G401 (cell line): ENCODE measurements at regions not wholly inside any gene's neighbourhood (a gene's known extent, or its start where the extent isn't known, plus 50 kb on each side); places are given as distances from the start of the nearest gene placed in this dataset.
"Not testable (repeated sequence)": the region's sequence is repeated elsewhere in the genome, so short reads cannot be mapped to it uniquely, and the experiment has no call there.

Experiments used
- DNase-seq: peaks from one replicate; pipeline ENCODE4 v3.0.0-alpha.2; 2015; ENCODE audit warnings: low spot score
- in situ Hi-C: cut with HindIII; loops from 2 replicates; pipeline ENCODE4 v1.10.0; 2016; ENCODE audit warnings: low sequenced_read_pairs, mixed read lengths

- DNase-seq: no peak
- in situ Hi-C loops: no loop called here
Measured at GRCh38 chr3:68676136-68676535, 256.2 kb downstream of the TAFA4 start.

DNA sequence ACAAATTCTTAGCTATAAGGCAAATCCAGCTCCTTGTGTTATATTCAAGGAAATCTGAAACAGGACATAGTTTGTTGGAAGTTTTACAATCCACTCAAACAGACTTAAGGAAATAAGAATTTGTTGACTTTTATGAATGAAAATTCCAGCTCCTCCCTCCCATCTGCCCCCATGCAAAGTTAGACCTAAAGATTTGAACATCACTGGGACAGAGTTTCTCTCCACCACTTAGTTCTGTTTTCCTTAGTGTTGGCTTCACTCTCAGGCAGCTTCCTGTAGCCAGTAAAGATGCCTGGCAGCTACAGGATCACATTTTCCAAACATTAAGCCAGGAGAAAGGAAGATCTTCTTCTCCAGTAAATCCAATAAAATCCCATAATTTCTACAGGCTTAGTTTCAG lies 265.0 kb downstream of the TAFA4 start:
- DNase-seq: no peak
- in situ Hi-C loops: no loop called here

DNA sequence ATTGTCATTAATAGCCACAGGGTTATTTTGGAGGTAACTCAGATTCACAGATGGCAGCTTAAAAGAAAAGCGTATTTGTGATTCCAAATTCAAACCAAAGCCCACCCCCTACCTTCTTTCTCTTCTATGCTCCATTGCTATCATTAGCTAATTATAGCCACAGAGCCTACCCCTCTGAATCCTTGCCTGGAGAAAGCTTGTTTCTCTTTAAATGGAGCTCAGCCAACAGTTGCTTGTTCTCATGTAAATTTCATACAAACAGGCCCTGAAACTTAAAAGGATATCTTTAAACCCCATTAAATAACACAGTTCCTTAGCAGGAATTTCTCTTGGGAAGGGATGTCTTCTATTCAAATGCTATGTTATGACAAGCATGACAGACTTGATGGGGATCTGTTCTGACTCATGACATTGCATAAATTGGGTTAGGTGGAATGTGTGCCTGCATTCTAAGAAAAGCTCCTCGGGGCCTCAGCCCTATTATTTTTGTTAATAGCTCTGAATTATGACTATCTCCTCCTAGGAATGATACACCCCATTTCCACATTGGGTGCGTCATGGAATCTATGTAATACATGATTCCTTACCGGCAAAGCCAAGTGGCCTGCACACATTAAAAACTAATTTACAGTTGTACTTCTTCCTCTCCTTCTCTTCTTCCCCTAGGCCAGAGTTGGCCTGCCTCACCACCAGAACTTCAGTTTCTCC lies 265.8 kb downstream of the TAFA4 start:
- in situ Hi-C loops: no loop called here

DNA sequence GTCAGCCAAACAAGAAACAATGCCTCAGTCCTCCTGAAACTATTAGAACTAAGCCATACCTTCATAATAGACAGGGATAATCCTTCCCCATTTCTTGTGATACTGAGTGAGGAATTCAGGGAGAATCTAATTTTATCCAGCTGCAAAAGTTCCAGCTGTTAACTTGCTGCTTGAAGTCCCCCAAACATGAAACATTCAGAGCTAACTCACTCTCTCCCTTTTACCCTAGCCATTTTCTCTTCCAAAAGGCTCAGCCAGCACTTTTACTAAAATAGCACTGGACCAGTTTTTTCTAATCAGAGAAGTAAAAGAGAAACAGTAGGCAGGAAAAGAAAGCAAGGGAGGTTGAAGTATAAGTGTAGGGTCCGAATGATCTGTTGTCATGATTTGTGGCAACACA lies 268.1 kb downstream of the TAFA4 start:
- DNase-seq: no peak
- in situ Hi-C loops: no loop called here

More for the DNA sequence above, 265.8 kb downstream of the TAFA4 start:
- no peak for DNase-seq

- in situ Hi-C loops: no loop called here
- DNase-seq: no peak
Measured at GRCh38 chr3:68662176-68662575, 270.2 kb downstream of the TAFA4 start.

GRCh38 chr3:68650657-68651056 lies 281.7 kb downstream of the TAFA4 start:
- in situ Hi-C loops: not testable (repeated sequence)

GRCh38 chr3:68648494-68648893 lies 283.9 kb downstream of the TAFA4 start:
- in situ Hi-C loops: no loop called here
- DNase-seq: no peak

More at GRCh38 chr3:68650657-68651056, 281.7 kb downstream of the TAFA4 start:
- DNase-seq: not testable (repeated sequence)

DNA sequence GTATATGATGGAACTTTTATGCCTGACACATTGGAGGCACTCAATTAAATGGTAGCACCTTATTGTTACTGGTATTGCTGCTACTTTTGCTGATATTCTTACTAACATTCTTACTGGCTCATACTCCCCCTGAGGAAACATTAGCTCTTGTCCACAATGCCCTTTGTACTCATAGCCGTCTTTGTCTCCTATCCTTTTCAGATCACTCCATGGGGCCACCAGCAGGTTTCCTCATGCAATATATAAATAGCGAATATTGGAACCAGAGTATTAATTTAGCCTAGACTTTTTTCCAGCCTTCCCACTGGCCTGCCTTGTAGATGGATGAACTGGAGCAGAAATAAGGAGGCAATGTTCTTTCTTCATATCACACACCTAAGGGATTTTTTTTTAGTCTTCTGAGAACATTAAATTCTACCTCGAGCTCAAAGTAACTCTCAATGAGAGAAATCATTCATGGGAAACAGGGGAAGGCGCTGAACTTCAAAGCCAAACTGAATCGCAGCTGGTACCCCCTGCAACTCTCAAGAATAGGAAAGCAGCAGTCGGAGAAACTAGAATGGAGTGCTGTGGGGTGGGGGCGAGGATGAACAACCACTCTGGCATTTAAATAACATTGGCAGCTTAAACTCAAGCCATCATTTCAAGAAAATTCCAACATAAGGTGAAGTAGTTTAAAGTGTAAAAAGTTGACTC lies 300.3 kb downstream of the TAFA4 start:
- in situ Hi-C loops: no loop called here
- DNase-seq: no peak

DNA sequence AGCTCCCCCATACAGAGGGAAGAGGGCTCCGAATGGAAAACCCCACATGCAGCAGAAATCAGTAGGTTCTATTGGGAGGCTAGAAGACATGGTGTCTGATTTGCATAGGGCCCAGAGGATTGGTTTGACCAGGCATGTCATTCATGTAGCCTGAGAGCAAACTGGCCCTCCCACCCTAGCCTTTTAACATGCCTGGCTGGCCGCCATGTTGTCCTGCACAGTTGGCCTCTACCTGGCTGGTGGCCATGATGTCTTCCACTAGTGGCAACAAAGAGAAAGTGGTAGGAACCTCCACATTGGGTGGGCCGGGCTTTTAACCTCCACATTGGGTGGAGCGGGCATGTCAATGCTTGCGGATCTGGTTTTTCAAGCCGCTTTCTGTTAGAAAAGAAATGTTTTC lies 312.1 kb downstream of the TAFA4 start:
- in situ Hi-C loops: no loop called here
- no peak for DNase-seq

DNA sequence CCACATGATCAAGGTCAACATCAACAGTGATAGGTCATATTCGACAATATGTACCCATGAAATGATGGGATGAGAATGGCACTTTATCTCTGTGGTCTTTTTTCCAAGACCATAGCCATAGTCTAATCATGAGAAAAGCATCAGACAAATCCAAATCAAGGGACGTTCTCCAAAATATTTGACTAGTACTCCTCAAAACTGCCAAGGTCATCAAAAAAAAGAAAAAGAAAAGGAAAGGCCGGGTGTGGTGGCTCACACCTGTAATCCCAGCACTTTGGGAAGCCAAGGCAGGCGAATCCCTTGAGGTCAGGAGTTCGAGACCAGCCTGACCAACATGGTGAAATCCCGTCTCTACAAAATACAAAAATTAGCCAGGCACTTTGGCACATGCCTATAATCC lies 318.3 kb downstream of the TAFA4 start:
- no peak for DNase-seq
- in situ Hi-C loops: no loop called here

DNA sequence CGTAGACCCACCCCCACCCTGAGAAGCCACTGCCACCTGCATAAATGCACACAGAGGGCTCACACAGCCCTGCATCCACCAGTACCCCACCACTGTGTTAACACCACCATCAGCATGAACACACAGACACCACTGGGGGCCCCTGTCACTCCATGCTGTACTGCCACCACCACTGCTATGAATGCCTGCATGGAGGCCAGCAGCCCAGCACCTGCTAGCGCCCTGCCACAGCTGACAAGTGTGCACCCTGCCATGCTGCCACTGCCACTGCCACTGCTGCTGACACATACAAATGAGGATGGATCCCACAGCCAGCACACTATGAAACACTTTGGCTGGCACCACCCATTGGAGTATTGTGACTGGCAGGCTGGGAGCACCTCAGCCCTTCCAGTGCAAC lies 361.0 kb downstream of the TAFA4 start:
- in situ Hi-C loops: no loop called here
- no peak for DNase-seq

DNA sequence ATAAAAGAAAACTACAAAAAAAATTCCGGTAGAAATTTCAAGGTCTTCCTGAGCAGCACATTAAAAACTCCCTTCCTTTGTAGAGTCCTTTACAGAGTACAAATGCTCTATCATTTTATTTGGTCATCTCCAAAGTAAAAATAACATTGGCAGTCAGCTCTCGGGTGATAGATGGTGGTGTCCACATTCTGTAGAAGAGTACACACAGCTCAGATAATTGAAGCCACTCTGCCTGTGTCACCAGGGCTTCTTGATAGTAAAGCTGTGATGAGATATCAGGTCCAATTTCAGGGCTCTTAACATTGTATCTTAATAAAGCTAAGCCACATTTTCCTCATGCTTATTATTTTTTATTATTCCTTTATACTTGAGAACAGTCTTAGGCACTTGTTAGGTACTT lies 371.6 kb downstream of the TAFA4 start:
- no peak for DNase-seq
- in situ Hi-C loops: no loop called here

- in situ Hi-C loops: no loop called here
- DNase-seq: no peak
Measured at GRCh38 chr3:68535782-68536181, 396.6 kb downstream of the TAFA4 start.

DNA sequence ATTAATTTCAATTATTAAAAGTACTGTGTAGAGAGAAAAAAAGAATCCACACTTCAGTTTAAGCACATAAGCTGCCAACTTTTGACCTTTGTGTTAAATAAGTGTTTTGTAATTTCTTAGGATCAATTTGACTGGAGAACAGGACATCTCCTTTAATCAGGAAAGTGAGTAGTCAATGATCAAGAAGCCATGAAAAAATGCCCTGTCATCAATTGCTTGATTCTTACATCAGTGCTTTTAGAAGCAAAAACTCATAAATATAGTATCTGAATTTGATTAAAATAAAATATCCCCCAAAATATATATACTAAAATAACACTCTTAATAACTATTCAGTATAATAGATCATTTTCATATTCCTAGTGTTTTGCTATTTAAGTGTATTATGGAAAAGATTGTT lies 409.0 kb downstream of the TAFA4 start:
- in situ Hi-C loops: no loop called here
- DNase-seq: no peak

DNA sequence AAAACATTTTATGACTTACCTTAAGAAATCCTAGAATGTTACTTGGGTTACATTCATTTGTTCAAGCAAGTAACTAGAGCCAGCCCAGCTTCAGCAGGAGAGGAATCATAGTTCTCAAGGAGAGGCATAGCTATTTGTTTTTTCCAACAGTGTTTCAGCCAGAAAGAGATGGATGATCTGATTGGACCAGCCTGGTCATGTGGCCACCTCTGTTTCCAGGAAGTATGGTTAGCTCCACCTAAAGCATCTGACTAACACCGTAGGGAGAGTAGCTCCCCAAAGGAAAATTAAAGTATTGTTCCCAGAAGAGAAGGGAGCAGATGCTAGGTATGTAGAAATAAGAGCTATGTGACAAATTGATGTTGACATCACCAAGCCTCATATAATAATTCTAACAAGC lies 417.1 kb downstream of the TAFA4 start:
- in situ Hi-C loops: no loop called here

DNA sequence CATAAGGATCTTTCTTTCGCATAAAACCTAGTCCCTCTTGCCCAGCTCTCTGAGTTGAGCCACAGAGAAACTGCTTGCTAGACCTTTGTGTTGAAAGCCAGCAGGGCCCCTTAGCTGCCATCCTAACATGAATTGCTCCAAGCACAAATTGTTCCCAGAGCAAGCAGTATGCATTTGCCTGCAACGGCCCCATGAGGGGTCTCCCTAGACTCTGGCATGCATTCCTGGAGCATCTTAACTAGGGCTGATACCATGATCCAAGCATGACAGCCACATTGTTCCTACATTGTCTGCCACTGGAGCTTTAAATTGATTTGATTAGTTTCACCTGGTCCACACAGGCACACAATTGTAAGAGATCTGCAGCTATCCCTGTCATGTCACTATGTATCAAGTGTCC lies 428.1 kb downstream of the TAFA4 start:
- DNase-seq: no peak
- in situ Hi-C loops: no loop called here

More for the DNA sequence above, 417.1 kb downstream of the TAFA4 start:
- DNase-seq: no peak

- in situ Hi-C loops, DNase-seq: not testable (repeated sequence)
Measured at GRCh38 chr3:68485845-68486244, 446.5 kb downstream of the TAFA4 start.

- in situ Hi-C loops: no loop called here
- no peak for DNase-seq
Measured at GRCh38 chr3:68485051-68485450, 447.3 kb downstream of the TAFA4 start.

GRCh38 chr3:68483601-68484000 lies 448.7 kb downstream of the TAFA4 start:
- in situ Hi-C loops: no loop called here
- no peak for DNase-seq

GRCh38 chr3:68483041-68483440 lies 449.3 kb downstream of the TAFA4 start:
- in situ Hi-C loops: no loop called here
- no peak for DNase-seq

DNA sequence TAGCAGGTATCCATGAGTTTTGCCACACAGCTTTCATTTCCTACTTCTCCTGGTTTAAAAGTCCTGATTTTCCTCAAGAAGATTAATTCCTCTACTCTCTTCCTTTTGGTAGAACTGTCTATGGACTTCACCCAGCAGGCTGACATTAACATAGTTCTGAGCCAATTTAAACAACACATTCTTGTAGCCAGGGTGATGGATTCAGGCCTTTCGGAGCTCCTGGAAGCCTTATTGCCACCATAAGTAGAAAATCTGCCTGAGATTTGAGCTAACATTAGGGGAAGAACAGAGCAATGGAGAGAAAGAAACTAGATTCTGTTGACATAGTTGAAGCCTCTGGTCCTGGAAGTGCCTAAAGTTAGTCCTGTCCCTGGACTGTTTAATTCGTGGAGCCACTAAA lies 449.8 kb downstream of the TAFA4 start:
- DNase-seq: no peak
- in situ Hi-C loops: no loop called here
